PC-9 (cell line): ENCODE measurements at regions not wholly inside any gene's neighbourhood (a gene's known extent, or its start where the extent isn't known, plus 50 kb on each side); places are given as distances from the start of the nearest gene placed in this dataset.

ENCODE experiments used
- BruUV-seq: library from RNA; stranded (reverse); fragments of 400-500 nt; replicated peaks from 2 replicates; lab custom pipeline; 2021; lab: Mats Ljungman, UMichigan
- CTCF ChIA-PET: fragments of 300-600 bp; sonication (Branson Sonifier 250); formaldehyde crosslinking; loops from one replicate; lab custom pipeline; 2022; ENCODE audit warnings: antibody characterized with exemption; lab: Charles Lee
- POLR2A ChIA-PET: fragments of 300-600 bp; sonication (Branson Sonifier 250); formaldehyde crosslinking; loops from one replicate; lab custom pipeline; 2022; ENCODE audit warnings: antibody characterized with exemption; ENCODE audit not compliant: unreplicated experiment; lab: Charles Lee
- DNase-seq, 2 experiments: peaks; one replicate each; pipeline versions ENCODE4 v3.0.0 to v3.0.0-alpha.2; 2015 to 2022; ENCODE audit warnings: mixed read lengths in 1 of 2
- H2AFZ ChIP-seq: fragments of 200-600 bp; sonication (generic); 2 replicates; pipeline ENCODE4 v1.8.1; 2017; ENCODE audit warnings: antibody characterized with exemption
- H3F3A ChIP-seq: fragments of 200-600 bp; sonication (generic); 2 replicates; pipeline ENCODE4 v1.8.1; 2017; ENCODE audit warnings: antibody characterized with exemption, mild to moderate bottlenecking, low read depth; ENCODE audit not compliant: insufficient read depth
- H3K27ac ChIP-seq: fragments of 200-600 bp; sonication (generic); 2 replicates; pipeline ENCODE4 v1.6.1; 2016; ENCODE audit warnings: mixed run types
- H3K27me3 ChIP-seq: fragments of 200-600 bp; sonication (generic); 2 replicates; pipeline ENCODE4 v1.6.1; 2016; ENCODE audit warnings: low read depth, mixed run types; ENCODE audit not compliant: insufficient read depth
- H3K36me3 ChIP-seq: fragments of 200-600 bp; sonication (generic); 2 replicates; pipeline ENCODE4 v1.6.1; 2016; ENCODE audit warnings: low read depth, mixed run types
- H3K4me1 ChIP-seq: fragments of 200-600 bp; sonication (generic); replicated peaks from 2 replicates; pipeline ENCODE4 v1.6.1; 2016; ENCODE audit warnings: mixed run types; ENCODE audit not compliant: insufficient read depth
- H3K4me2 ChIP-seq: fragments of 200-600 bp; sonication (generic); 2 replicates; pipeline ENCODE4 v1.6.1; 2017; ENCODE audit warnings: mixed run types
- H3K4me3 ChIP-seq: fragments of 200-600 bp; sonication (generic); 2 replicates; pipeline ENCODE4 v1.6.1; 2016; ENCODE audit warnings: mixed run types
- H3K79me2 ChIP-seq: fragments of 200-600 bp; sonication (generic); 2 replicates; pipeline ENCODE4 v1.6.1; 2017; ENCODE audit warnings: low read depth, mixed run types
- H3K9me2 ChIP-seq: fragments of 200-600 bp; sonication (generic); 2 replicates; pipeline ENCODE4 v1.8.1; 2017; ENCODE audit warnings: mild to moderate bottlenecking; ENCODE audit not compliant: insufficient read depth
- H3K9me3 ChIP-seq: fragments of 200-600 bp; sonication (generic); 2 replicates; pipeline ENCODE4 v1.8.1; 2016; ENCODE audit warnings: low read depth; ENCODE audit not compliant: insufficient read depth
- H4K20me1 ChIP-seq: fragments of 200-600 bp; sonication (generic); 2 replicates; pipeline ENCODE4 v1.8.1; 2017; ENCODE audit not compliant: insufficient read depth
- EZH2 ChIP-seq: fragments of 200-600 bp; sonication (generic); IDR thresholded peaks from 2 replicates; pipeline ENCODE4 v1.8.0; 2017; ENCODE audit warnings: antibody characterized with exemption, low read depth
- intact Hi-C: fragments of 100-400 bp; cut with micrococcal nuclease; formaldehyde crosslinking; loops from one replicate; pipeline ENCODE4 v1.10.0; 2022; ENCODE audit not compliant: unreplicated experiment
- TF ChIP-seq, protein P1 (sequence below): fragments of 200-600 bp; sonication (generic); conservative IDR thresholded peaks from 2 replicates; pipeline ENCODE4 v1.6.1; 2017; ENCODE audit warnings: mixed run types, antibody characterized with exemption, mild to moderate bottlenecking, moderate library complexity

GRCh38 chr6:113647143-113647889, 209.8 kb upstream of the MARCKS start:
- Histone ChIP-seq H2AFZ (no peak overlapping the region), H3K27me3 (no peaks in the 10 kb centered on the region), H3K4me2 (no peak overlapping the region), H3K4me3 (no peak overlapping the region), H3K9me3 (no peaks in the 10 kb centered on the region), H3K36me3 (no peaks in the 10 kb centered on the region), H4K20me1 (no peaks in the 10 kb centered on the region), H3K9me2 (no peaks in the 10 kb centered on the region), H3K4me1 (peaks cover 34% of the 10 kb centered on the region), H3K79me2 (no peaks in the 10 kb centered on the region), H3F3A (peaks cover 14% of the 10 kb centered on the region; the same call in 1 of the 2 replicates), H3K27ac (no peak overlapping the region)
- intact Hi-C loops, result loop anchor here (10.0 kb wide), 1 partner anchor 47 kb away; no protein-coding TSS in a partner anchor
- BruUV-seq, result no TSS peak
- TF ChIP-seq, protein P1, sequence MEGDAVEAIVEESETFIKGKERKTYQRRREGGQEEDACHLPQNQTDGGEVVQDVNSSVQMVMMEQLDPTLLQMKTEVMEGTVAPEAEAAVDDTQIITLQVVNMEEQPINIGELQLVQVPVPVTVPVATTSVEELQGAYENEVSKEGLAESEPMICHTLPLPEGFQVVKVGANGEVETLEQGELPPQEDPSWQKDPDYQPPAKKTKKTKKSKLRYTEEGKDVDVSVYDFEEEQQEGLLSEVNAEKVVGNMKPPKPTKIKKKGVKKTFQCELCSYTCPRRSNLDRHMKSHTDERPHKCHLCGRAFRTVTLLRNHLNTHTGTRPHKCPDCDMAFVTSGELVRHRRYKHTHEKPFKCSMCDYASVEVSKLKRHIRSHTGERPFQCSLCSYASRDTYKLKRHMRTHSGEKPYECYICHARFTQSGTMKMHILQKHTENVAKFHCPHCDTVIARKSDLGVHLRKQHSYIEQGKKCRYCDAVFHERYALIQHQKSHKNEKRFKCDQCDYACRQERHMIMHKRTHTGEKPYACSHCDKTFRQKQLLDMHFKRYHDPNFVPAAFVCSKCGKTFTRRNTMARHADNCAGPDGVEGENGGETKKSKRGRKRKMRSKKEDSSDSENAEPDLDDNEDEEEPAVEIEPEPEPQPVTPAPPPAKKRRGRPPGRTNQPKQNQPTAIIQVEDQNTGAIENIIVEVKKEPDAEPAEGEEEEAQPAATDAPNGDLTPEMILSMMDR, result no peak
- TF ChIP-seq EZH2, result no peak
- ChIA-PET POLR2A (no interaction called here), CTCF (no interaction called here)
- no peak for DNase-seq

DNA sequence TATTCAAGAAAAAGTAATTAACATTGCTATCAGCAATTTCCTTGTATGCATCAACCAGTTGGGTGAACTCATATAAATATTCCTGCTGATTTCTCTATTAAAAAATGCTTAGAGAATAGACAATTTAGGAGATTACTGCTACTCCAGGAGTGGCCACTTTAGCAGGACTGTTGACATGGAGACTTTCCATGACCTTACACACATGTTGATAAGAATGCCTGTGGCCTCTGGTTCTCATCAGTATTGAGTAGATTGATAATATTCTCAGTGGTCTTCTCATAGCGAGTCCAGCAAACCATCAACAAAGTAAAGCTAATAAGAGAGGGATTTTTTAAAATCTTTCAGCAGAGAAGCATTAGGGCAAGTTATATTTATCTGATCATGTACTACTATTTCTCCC, 208.4 kb upstream of the MARCKS start:
- Histone ChIP-seq H3K27me3 (no peaks in the 10 kb centered on the region), H3K9me2 (no peaks in the 10 kb centered on the region), H3K27ac (no peak overlapping the region), H2AFZ (no peak overlapping the region), H3K4me1 (peaks cover 24% of the 10 kb centered on the region), H3K9me3 (no peaks in the 10 kb centered on the region), H3K36me3 (no peaks in the 10 kb centered on the region), H3K4me3 (no peak overlapping the region), H3K79me2 (no peaks in the 10 kb centered on the region), H3K4me2 (no peak overlapping the region), H4K20me1 (no peaks in the 10 kb centered on the region), H3F3A (peaks cover 14% of the 10 kb centered on the region; the same call in 1 of the 2 replicates)
- TF ChIP-seq, protein P1, result no peak
- TF ChIP-seq EZH2, result no peak
- DNase-seq, result no peak
- POLR2A ChIA-PET, result no interaction called here
- intact Hi-C loops, result loop anchor here (10.0 kb wide), 1 partner anchor 46 kb away; no protein-coding TSS in a partner anchor
- BruUV-seq, result no TSS peak
- CTCF ChIA-PET, result no interaction called here

GRCh38 chr6:113649276-113649675, 207.9 kb upstream of the MARCKS start:
- no TSS peak for BruUV-seq
- Histone ChIP-seq H4K20me1 (no peaks in the 10 kb centered on the region), H3K9me3 (no peaks in the 10 kb centered on the region), H3K9me2 (no peaks in the 10 kb centered on the region), H3K27me3 (no peaks in the 10 kb centered on the region), H3K4me2 (no peak overlapping the region), H3K4me3 (no peak overlapping the region), H3K79me2 (no peaks in the 10 kb centered on the region), H2AFZ (no peak overlapping the region), H3K27ac (no peak overlapping the region), H3K4me1 (peaks cover 25% of the 10 kb centered on the region), H3F3A (peaks cover 19% of the 10 kb centered on the region), H3K36me3 (no peaks in the 10 kb centered on the region)
- no peak for DNase-seq
- ChIA-PET CTCF (no interaction called here), POLR2A (no interaction called here)
- TF ChIP-seq EZH2, result no peak
- TF ChIP-seq, protein P1, result no peak
- intact Hi-C loops, result loop anchor here (10.0 kb wide), 1 partner anchor 46 kb away; no protein-coding TSS in a partner anchor
